IMR-90 (cell line): ENCODE measurements at regions not wholly inside any gene's neighbourhood (a gene's known extent, or its start where the extent isn't known, plus 50 kb on each side); places are given as distances from the start of the nearest gene placed in this dataset.

Experiments used
- ATAC-seq: fragments of 200-7000 bp; cut with Tn5 transposase; 2 replicates; pipeline ENCODE4 v1.9.1; 2020; ENCODE audit warnings: low read depth, mild to moderate bottlenecking, moderate library complexity
- BruUV-seq: library from RNA; stranded (reverse); fragments of 400-500 nt; replicated peaks from 2 replicates; lab custom pipeline; 2021; lab: Mats Ljungman, UMichigan
- CTCF ChIA-PET: fragments of 300-600 bp; formaldehyde crosslinking; extraction: SDS; loops from one replicate; lab custom pipeline; 2021; ENCODE audit warnings: antibody characterized with exemption; lab: Yijun Ruan, JAX
- POLR2A ChIA-PET: fragments of 300-600 bp; sonication (Branson Sonifier 250); formaldehyde crosslinking; loops from one replicate; lab custom pipeline; 2022; ENCODE audit warnings: antibody characterized with exemption; ENCODE audit not compliant: unreplicated experiment; lab: Charles Lee
- DNase-seq: peaks from one replicate; pipeline ENCODE4 v3.0.0; 2013
- H2AFZ ChIP-seq: replicated peaks from 2 replicates; pipeline ENCODE3; 2013; ENCODE audit warnings: low read length, mild to moderate bottlenecking; ENCODE audit not compliant: poor library complexity
- H2AK5ac ChIP-seq: 2 replicates; pipeline ENCODE4 v1.6.1; 2013; ENCODE audit warnings: low read depth, low read length, inconsistent platforms
- H2AK9ac ChIP-seq: replicated peaks from 2 replicates; pipeline ENCODE3; 2013; ENCODE audit warnings: mild to moderate bottlenecking, low read depth, low read length, moderate library complexity; ENCODE audit not compliant: poor library complexity
- H2BK120ac ChIP-seq: 2 replicates; pipeline ENCODE4 v1.6.1; 2013; ENCODE audit warnings: low read depth, low read length, inconsistent platforms
- H2BK15ac ChIP-seq: 3 replicates; pipeline ENCODE4 v1.6.1; 2013; ENCODE audit warnings: low read depth, low read length, inconsistent platforms
- H2BK20ac ChIP-seq: 2 replicates; pipeline ENCODE4 v1.6.1; 2013; ENCODE audit warnings: low read depth, mild to moderate bottlenecking, inconsistent platforms, low read length, moderate library complexity
- H2BK5ac ChIP-seq: 2 replicates; pipeline ENCODE4 v1.6.1; 2013; ENCODE audit warnings: mild to moderate bottlenecking, low read depth, low read length, inconsistent platforms; ENCODE audit not compliant: poor library complexity, severe bottlenecking
- H3K14ac ChIP-seq: replicated peaks from 2 replicates; pipeline ENCODE4 v1.6.1; 2013; ENCODE audit warnings: low read depth, low read length, inconsistent platforms
- H3K18ac ChIP-seq: 2 replicates; pipeline ENCODE4 v1.6.1; 2013; ENCODE audit warnings: low read depth, low read length, control low read depth
- H3K23ac ChIP-seq: 2 replicates; pipeline ENCODE4 v1.6.1; 2013; ENCODE audit warnings: low read depth, low read length, inconsistent platforms
- H3K27ac ChIP-seq: 2 replicates; pipeline ENCODE4 v1.5.1; 2013; ENCODE audit warnings: mild to moderate bottlenecking, control low read depth, low read length; ENCODE audit not compliant: insufficient read depth
- H3K27me3 ChIP-seq: 2 replicates; pipeline ENCODE4 v1.6.1; 2013; ENCODE audit warnings: low read length; ENCODE audit not compliant: control insufficient read depth, insufficient read depth
- H3K36me3 ChIP-seq: 2 replicates; pipeline ENCODE4 v1.6.1; 2013; ENCODE audit warnings: low read length, mixed read lengths; ENCODE audit not compliant: control insufficient read depth, insufficient read depth
- H3K4ac ChIP-seq: 2 replicates; pipeline ENCODE4 v1.6.1; 2013; ENCODE audit warnings: low read depth, low read length, inconsistent platforms
- H3K4me1 ChIP-seq: 2 replicates; pipeline ENCODE4 v1.6.1; 2013; ENCODE audit warnings: low read length, mixed read lengths; ENCODE audit not compliant: control insufficient read depth, insufficient read depth
- H3K4me2 ChIP-seq: 2 replicates; pipeline ENCODE4 v1.6.1; 2013; ENCODE audit warnings: low read depth, mild to moderate bottlenecking, control low read depth, low read length, moderate library complexity
- H3K4me3 ChIP-seq: 2 replicates; pipeline ENCODE4 v1.5.1; 2013; ENCODE audit warnings: low read depth, mild to moderate bottlenecking, control low read depth, low read length, moderate library complexity; ENCODE audit not compliant: insufficient read depth
- H3K56ac ChIP-seq: 2 replicates; pipeline ENCODE4 v1.6.1; 2013; ENCODE audit warnings: low read length, inconsistent platforms; ENCODE audit not compliant: insufficient read depth; ENCODE audit errors: extremely low read depth
- H3K79me1 ChIP-seq, 2 experiments: 2 replicates each; pipeline ENCODE4 v1.6.1; 2013; ENCODE audit warnings: low read length in 2 of 2, inconsistent platforms in 1 of 2, low read depth in 1 of 2
- H3K9ac ChIP-seq: 2 replicates; pipeline ENCODE4 v1.6.1; 2013; ENCODE audit warnings: low read depth, low read length, control low read depth
- H3K9me1 ChIP-seq: 2 replicates; pipeline ENCODE4 v1.6.1; 2013; ENCODE audit warnings: low read length, inconsistent platforms; ENCODE audit not compliant: insufficient read depth
- H3K9me3 ChIP-seq: 2 replicates; pipeline ENCODE4 v1.6.1; 2013; ENCODE audit warnings: low read length; ENCODE audit not compliant: control insufficient read depth, insufficient read depth
- H4K20me1 ChIP-seq: 2 replicates; pipeline ENCODE4 v1.6.1; 2013; ENCODE audit warnings: low read length, inconsistent platforms; ENCODE audit not compliant: insufficient read depth
- H4K5ac ChIP-seq: 2 replicates; pipeline ENCODE4 v1.6.1; 2013; ENCODE audit warnings: mild to moderate bottlenecking, low read depth, low read length, control low read depth
- H4K8ac ChIP-seq, 2 experiments: 2 replicates each; pipeline ENCODE4 v1.6.1; 2013; ENCODE audit warnings: low read depth in 2 of 2, low read length in 2 of 2, control low read depth in 1 of 2, inconsistent platforms in 1 of 2
- H4K91ac ChIP-seq: 2 replicates; pipeline ENCODE4 v1.6.1; 2013; ENCODE audit warnings: low read depth, low read length, inconsistent platforms; ENCODE audit not compliant: insufficient read depth
- CEBPB ChIP-seq: IDR thresholded peaks from 2 replicates; pipeline ENCODE4 v1.6.1; 2012; ENCODE audit warnings: low read depth, low read length, improper control_type of control experiment
- MAFK ChIP-seq: IDR thresholded peaks from 2 replicates; pipeline ENCODE4 v1.6.1; 2012; ENCODE audit warnings: low read depth, low read length, improper control_type of control experiment
- NFE2L2 ChIP-seq: fragments of 150-350 bp; IDR thresholded peaks from 2 replicates; pipeline ENCODE4 v1.6.1; 2016; ENCODE audit warnings: low read depth, mild to moderate bottlenecking, low read length
- POLR2A ChIP-seq: IDR thresholded peaks from 2 replicates; pipeline ENCODE4 v1.6.1; 2012; ENCODE audit warnings: mild to moderate bottlenecking, low read depth, low read length
- RFX5 ChIP-seq: IDR thresholded peaks from 2 replicates; pipeline ENCODE4 v1.8.0; 2012; ENCODE audit warnings: low read depth, mild to moderate bottlenecking, low read length, moderate library complexity
- SMC3 ChIP-seq: fragments of 150-350 bp; IDR thresholded peaks from 2 replicates; pipeline ENCODE4 v1.6.1; 2016; ENCODE audit warnings: low read depth, mild to moderate bottlenecking, antibody characterized with exemption, low read length, moderate library complexity
- WGBS, 2 experiments: methylation state at CpG; one replicate each; pipeline versions ENCODE4 v1.1.5 to v1.1.7; 2013; ENCODE audit warnings: missing lambda C conversion rate in 2 of 2; ENCODE audit not compliant: insufficient read length in 1 of 2; ENCODE audit errors: extremely low coverage in 2 of 2; 5-methylcytosine and 5-hydroxymethylcytosine counted together
- dilution Hi-C: fragments of 300-500 bp; cut with HindIII; formaldehyde crosslinking; loops from one replicate; pipeline ENCODE4 v1.14.3; 2018; ENCODE audit warnings: low sequenced_read_pairs; ENCODE audit not compliant: unreplicated experiment
- in situ Hi-C: fragments of 300-500 bp; cut with MboI; formaldehyde crosslinking; loops from 3 replicates; pipeline ENCODE4 v1.14.3; 2019; ENCODE audit warnings: low sequenced_read_pairs, inconsistent platforms, mixed read lengths
- intact Hi-C: fragments of 100-400 bp; cut with micrococcal nuclease; formaldehyde crosslinking; loops from 2 replicates; pipeline ENCODE4 v1.10.0; 2022
- TF ChIP-seq, protein P1 (sequence below): fragments of 150-350 bp; IDR thresholded peaks from 2 replicates; pipeline ENCODE4 v1.6.1; 2016; ENCODE audit warnings: low read depth, mild to moderate bottlenecking, low read length, moderate library complexity, borderline replicate concordance
- TF ChIP-seq, protein P2 (sequence below): fragments of 150-350 bp; IDR thresholded peaks from 2 replicates; pipeline ENCODE4 v1.6.1; 2017; ENCODE audit warnings: mild to moderate bottlenecking, antibody characterized with exemption, low read length, low read depth

DNA sequence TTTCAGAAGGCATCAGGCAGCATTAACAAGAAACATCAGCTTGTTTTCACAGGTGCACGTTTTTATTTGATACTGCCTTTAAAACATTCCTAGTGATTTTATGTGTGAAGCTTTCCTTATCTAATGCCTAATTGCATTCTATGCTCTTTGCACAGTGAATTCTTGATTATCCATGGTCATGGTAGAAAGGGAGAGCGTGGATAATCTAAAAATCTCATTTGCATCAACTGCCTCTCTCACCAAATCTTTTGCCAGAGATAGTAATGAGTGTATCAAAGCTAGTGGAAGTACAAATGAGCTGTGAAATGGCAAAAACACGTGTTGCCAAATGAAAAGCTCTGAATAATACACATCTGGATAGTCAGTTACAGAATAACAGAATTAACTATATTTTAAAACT, 170.5 kb downstream of the NAA11 start:
- POLR2A ChIA-PET, result no interaction called here

More for the DNA sequence above, 170.5 kb downstream of the NAA11 start:
- no peaks in the 10 kb centered on the region for H3K4me1 ChIP-seq
- H3K9me3 ChIP-seq, result no peaks in the 10 kb centered on the region
- H3K79me1 ChIP-seq, result no peaks in the 10 kb centered on the region
- no peak overlapping the region for H3K4me3 ChIP-seq
- no peak overlapping the region for H3K23ac ChIP-seq
- in situ Hi-C loops (no loop called here), dilution Hi-C loops (no loop called here), intact Hi-C loops (no loop called here)
- no peak overlapping the region for H3K4me2 ChIP-seq
- no peak overlapping the region for H4K5ac ChIP-seq
- no peak overlapping the region for H2AK5ac ChIP-seq
- H3K18ac ChIP-seq, result no peak overlapping the region
- H2AK9ac ChIP-seq, result no peak overlapping the region
- H2BK20ac ChIP-seq, result no peak overlapping the region
- no peak overlapping the region for H2BK5ac ChIP-seq
- no peak overlapping the region for H3K4ac ChIP-seq
- no peak overlapping the region for H3K27ac ChIP-seq
- CTCF ChIA-PET, result no interaction called here
- no peak overlapping the region for H2BK120ac ChIP-seq
- H4K20me1 ChIP-seq, result no peaks in the 10 kb centered on the region
- DNase-seq, result no peak
- H3K56ac ChIP-seq, result no peak overlapping the region
- TF ChIP-seq, protein P1, sequence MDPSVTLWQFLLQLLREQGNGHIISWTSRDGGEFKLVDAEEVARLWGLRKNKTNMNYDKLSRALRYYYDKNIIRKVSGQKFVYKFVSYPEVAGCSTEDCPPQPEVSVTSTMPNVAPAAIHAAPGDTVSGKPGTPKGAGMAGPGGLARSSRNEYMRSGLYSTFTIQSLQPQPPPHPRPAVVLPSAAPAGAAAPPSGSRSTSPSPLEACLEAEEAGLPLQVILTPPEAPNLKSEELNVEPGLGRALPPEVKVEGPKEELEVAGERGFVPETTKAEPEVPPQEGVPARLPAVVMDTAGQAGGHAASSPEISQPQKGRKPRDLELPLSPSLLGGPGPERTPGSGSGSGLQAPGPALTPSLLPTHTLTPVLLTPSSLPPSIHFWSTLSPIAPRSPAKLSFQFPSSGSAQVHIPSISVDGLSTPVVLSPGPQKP, result no peak
- no peak for TF ChIP-seq NFE2L2
- TF ChIP-seq, protein P2, sequence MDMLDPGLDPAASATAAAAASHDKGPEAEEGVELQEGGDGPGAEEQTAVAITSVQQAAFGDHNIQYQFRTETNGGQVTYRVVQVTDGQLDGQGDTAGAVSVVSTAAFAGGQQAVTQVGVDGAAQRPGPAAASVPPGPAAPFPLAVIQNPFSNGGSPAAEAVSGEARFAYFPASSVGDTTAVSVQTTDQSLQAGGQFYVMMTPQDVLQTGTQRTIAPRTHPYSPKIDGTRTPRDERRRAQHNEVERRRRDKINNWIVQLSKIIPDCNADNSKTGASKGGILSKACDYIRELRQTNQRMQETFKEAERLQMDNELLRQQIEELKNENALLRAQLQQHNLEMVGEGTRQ, result no peak
- TF ChIP-seq MAFK, result no peak
- no peak for TF ChIP-seq POLR2A
- no peak for TF ChIP-seq SMC3
- no peak for TF ChIP-seq CEBPB
- no peak for TF ChIP-seq RFX5
- H3K9ac ChIP-seq, result no peak overlapping the region
- H2AFZ ChIP-seq, result no peak overlapping the region
- WGBS, 2 experiments, result no CpG with 5 or more reads among the region's 3 CpGs
- no peaks in the 10 kb centered on the region for H3K27me3 ChIP-seq
- ATAC-seq, result no peak
- H2BK15ac ChIP-seq, result no peak overlapping the region
- no peak overlapping the region for H3K14ac ChIP-seq
- no peak overlapping the region for H4K8ac ChIP-seq
- no peak overlapping the region for H4K91ac ChIP-seq
- H3K36me3 ChIP-seq, result no peaks in the 10 kb centered on the region
- no peaks in the 10 kb centered on the region for H3K9me1 ChIP-seq
- BruUV-seq, result no TSS peak
